GF-D8 (cell line): ENCODE measurements at regions not wholly inside any gene's neighbourhood (a gene's known extent, or its start where the extent isn't known, plus 50 kb on each side); places are given as distances from the start of the nearest gene placed in this dataset.

ENCODE experiments used
- DNase-seq: peaks from one replicate; lab custom pipeline; 2025; lab: John Stamatoyannopoulos, UW

- no peak for DNase-seq
These were observed 161.4 kb downstream of the TM9SF2 start for GRCh38 chr13:99662678-99663077.

DNA sequence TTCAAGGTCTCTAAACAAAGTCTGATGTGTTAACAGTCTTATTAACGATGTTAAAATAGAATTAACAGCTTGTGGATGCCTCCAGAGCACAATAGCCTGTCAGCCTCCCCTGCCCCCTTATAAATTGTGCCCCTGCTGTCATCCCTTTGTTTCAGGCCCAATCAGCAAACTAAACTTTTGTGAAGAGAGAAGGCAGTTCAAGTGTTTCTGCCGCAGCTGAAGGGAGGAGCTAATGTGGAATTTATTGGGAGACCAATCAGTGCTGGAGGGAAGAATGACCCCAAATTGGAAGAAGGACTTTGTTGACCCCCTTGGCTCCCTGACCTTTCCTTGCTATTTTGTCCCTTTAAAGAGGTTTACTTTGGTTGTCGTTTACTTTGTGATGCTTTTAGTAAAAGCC is 160.5 kb downstream of the TM9SF2 start:
- DNase-seq = no peak

GRCh38 chr13:99659866-99660554 is 158.7 kb downstream of the TM9SF2 start:
- DNase-seq = no peak

- DNase-seq = no peak
These were observed 158.0 kb downstream of the TM9SF2 start for GRCh38 chr13:99659226-99659625.

- DNase-seq = peak; percentile 9
These were observed 157.2 kb downstream of the TM9SF2 start for GRCh38 chr13:99658261-99658991.

DNA sequence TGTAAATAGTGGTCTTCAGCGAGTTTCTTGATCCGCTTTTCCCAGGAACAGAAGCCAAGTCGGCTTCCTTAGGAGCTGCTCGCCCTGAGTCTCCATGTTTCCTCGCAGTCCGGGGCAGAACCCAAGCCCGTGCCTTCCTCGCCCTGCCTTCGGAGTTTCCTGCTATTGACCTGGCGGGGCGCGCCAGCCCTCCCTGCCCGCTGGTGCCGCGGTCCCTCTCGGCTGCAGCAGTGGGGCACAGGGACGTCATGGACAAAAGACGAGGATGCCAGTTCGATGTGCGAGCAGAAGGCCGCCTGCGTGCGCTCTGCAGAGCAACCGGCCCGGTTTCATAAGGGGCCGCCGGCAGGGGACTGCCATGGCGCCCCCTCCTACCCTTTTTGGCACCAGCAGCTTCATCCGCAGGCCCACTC is 156.6 kb downstream of the TM9SF2 start:
- DNase-seq = no peak

GRCh38 chr13:99656844-99657381 is 155.6 kb downstream of the TM9SF2 start:
- no peak for DNase-seq

GRCh38 chr13:99656092-99656745 is 154.9 kb downstream of the TM9SF2 start:
- peak; percentile 11 for DNase-seq

DNA sequence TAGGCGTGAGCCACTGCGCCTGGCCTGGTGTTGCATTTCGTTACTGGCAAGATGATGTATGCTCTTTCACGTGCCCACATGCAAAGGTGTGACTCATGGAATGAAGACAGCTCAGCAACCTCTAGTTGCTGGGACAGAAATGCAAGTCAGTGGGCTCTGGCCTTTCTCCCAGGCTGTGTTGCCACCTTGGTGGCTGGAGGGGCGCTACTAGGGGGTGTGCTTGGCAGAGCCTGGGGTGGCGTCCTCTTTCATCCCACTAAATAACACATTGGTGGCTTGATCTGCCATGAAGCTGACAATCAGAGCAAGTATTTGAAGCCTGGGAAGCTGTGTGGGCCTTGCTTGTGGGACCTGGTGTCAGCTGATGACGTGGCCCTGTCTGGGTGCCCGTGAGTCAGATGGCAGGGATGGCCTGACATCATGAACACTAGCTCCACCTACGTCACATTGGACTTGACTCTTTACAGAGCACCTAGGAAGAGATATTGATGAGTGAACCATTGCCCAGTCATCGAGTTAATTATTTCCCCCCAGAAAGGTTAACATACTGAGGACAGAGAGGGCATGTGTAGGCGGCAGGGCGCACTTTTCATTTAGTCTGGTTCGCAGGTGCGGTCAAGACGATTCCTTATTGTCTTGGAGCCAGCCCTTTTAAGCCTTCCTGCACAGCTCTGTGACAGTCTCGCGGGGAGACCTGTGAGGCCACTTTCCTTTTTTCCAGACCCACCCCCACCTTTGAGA is 154.2 kb downstream of the TM9SF2 start:
- no peak for DNase-seq

GRCh38 chr13:99654076-99654475 is 152.8 kb downstream of the TM9SF2 start:
- DNase-seq = no peak

GRCh38 chr13:99653526-99653925 is 152.3 kb downstream of the TM9SF2 start:
- DNase-seq = no peak

GRCh38 chr13:99652901-99653300 is 151.6 kb downstream of the TM9SF2 start:
- DNase-seq = no peak

GRCh38 chr13:99652141-99652540 is 150.9 kb downstream of the TM9SF2 start:
- no peak for DNase-seq

DNA sequence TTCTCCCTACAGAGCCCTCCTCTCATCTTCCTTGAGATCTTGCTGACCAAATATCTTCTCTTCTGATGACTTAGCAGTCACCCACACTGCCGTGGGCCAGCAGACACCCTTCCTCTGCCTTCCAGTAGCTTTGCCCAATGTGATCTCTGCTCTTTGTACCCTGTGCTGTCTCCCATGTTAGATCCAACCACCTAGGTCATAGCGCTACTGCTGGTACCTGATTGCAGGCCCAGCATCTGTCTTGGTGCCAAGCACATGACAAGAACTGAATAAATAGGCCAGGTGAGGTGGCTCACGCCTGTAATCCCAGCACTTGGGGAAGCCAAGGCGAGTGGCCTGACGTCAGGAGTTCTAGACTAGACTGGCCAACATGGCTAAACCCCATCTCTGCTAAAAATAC is 149.7 kb downstream of the TM9SF2 start:
- DNase-seq = no peak

GRCh38 chr13:99650410-99650809 is 149.1 kb downstream of the TM9SF2 start:
- no peak for DNase-seq

GRCh38 chr13:99648927-99649326 is 147.7 kb downstream of the TM9SF2 start:
- no peak for DNase-seq

DNA sequence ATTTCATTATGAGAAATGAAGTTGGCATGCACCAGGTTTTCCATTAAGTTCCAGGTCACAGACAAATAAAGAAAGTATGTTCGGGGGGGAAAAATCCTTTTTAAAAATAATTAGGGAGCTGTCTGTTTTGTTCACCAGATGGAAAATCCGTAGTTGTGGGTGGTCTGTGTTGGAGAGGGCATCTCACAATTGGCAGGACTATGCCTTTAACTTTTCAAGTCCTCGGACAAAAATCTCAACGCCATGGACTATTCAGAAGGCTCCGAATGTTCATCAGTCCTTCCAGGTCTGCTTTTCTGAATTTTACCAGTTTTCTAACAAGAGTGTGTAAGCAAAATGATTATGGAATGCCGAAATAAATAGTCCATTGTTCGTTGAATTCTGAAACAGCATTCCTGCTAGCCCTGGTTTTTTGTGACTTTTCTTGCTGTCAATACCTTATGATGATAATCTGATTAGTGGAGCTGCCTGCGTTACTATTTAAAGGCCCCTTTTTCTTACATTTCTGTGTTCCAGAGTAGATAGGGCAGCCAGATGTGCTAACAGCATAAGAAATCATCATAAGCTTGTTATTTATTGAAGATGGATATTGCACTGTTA is 146.9 kb downstream of the TM9SF2 start:
- DNase-seq = no peak

GRCh38 chr13:99647596-99647985 is 146.3 kb downstream of the TM9SF2 start:
- no peak for DNase-seq

DNA sequence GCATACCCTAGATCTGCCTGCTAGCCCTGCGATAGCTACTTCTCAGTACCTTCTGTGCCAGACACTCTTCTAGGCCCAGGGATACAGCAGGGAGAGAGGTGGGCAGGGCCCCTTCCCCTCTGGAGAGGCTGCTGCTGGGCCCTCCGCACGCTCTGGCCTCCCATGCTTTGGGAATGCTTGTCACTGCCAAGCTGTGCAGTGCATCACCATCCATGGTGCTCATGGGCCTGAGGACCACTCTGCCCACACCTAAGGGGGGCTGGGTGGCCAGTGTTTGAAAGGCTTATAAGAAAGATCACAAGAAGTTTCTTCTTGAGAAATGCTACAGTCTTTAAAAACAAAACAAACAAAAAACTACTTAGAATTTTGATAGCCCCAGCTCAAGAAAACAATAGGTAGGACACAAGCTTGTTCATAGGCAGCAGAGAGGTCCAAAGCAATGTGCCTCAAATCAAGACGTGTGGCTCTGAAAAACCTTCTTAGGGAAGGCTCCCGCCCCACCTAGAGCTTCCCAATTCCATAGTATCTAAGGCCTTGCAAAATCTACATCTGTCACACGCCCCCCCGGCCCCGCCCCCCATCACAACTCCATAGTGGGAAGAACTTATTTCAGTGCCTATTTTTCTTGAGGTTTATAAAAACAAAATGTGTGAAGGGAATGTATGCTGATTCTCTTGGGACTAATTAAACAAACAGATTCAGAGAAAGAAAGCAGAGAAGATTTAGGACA is 145.8 kb downstream of the TM9SF2 start:
- DNase-seq = no peak

DNA sequence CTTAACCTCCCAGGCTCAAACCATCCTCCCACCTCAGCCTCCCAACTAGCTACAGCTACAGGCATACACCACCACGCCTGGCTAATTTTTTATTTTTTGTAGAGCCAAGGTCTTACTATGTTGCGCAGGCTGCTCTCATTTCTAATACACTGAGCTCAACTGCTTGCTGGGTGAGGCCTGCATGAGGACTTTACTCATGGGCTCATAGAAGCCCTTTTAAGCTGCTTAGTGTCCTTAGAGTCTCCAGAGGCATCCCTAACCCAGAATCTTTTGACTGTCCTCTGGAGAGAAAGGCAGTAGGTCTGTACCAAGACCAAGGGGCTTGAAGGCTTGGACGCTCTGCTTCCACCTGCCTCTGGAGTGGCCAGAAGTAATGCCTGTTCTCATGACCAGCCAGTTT is 141.6 kb downstream of the TM9SF2 start:
- DNase-seq = no peak

DNA sequence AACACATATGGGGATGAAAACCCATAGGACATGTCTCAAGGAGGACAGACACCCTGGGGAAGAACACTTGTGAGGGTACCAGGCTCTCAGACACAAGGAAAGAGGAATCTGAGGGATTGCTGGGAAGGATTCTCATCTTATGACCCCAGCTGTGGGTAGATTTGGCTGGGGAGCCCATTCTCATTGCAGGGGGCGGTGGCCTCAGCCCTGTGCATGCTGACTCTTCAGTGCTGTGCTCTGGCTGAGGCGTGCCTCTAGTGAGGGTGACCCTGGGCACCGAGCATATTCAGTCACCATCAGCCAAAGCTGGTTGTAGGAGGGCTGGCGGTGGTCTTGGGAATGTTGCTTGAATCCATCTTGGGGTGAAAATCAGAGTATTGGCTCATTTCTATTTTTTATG is 140.7 kb downstream of the TM9SF2 start:
- no peak for DNase-seq
